Stimulated activated CD8-positive, alpha-beta memory T cell treated with anti-CD3 and anti-CD28 coated beads, Interleukin-4, amount 100 ng/mL, for 4 hours (primary cell): ENCODE measurements at regions not wholly inside any gene's neighbourhood (a gene's known extent, or its start where the extent isn't known, plus 50 kb on each side); places are given as distances from the start of the nearest gene placed in this dataset.
"Not testable (repeated sequence)": the region's sequence is repeated elsewhere in the genome, so short reads cannot be mapped to it uniquely, and the experiment has no call there.

Experiments
- DNase-seq, 2 donors: peaks; one replicate each; pipeline ENCODE4 v3.0.0-alpha.2; 2020; ENCODE audit warnings: low read depth in 2 of 2, low spot score in 1 of 2

- no peak for DNase-seq
These were observed 90.4 kb upstream of the RBMS1 start for GRCh38 chr2:160583813-160584537.

DNA sequence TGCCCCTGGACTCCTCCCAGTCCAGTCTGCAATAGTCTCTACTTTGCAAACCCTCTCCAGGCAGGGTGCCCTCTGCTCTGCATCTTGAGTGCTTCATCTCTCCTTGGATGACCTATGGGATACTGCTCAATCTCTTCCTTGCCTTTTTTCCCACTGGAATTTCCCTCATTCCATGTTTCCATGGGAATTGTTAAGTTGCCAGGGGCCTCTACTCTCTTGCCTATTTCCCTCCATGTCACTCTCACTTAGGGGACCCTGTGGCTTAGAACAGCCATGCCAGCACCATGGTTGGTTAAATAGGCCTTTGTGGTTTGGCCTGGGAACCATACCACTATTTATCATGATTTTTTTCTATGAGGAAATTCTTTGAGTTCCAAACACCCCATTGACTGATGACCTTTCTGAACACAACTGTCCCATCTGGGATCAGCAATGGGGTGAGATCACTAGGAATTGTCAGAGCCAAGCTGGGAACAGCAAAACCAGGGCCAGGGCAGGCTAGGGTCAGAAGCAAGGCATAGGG lies 91.4 kb upstream of the RBMS1 start:
- no peak for DNase-seq

DNA sequence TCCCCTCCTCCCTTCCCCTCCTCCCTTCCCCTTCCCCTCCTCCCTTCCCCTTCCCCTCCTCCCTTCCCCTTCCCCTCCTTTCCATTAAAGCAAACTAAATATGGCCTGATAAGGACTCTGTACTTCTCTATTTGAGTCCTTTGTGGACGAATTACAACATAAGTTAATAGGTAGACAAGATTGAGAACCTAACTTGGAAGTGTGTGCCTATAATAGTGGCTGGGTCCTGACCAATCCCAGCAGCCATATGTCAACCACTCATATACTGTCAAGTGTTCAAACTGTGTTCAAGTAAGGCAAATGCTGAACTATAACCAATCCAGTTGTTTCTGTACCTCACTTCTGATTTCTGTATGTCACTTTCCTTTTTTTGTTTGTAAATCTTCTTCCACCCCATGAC lies 97.1 kb upstream of the RBMS1 start:
- no peak for DNase-seq

DNA sequence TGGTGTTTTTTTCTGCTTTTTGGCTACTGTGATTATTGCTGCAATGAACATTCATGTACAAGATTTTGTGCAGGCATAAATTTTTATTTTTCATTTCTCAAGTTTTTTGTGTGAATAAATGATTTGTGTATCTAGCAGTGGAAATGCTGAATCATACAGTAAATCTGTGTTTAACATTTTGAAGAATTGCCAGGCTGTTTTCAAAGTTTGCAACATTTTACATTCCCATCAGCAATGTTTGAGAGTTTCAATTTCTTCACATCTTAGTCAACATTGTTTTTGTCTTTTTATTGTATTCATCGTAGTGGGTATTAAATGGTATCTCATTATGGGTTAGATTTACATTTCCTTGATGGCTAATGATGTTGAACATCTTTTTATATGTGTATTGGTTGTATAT lies 98.8 kb upstream of the RBMS1 start:
- no peak for DNase-seq

GRCh38 chr2:160592993-160593392 lies 99.4 kb upstream of the RBMS1 start:
- no peak for DNase-seq

DNA sequence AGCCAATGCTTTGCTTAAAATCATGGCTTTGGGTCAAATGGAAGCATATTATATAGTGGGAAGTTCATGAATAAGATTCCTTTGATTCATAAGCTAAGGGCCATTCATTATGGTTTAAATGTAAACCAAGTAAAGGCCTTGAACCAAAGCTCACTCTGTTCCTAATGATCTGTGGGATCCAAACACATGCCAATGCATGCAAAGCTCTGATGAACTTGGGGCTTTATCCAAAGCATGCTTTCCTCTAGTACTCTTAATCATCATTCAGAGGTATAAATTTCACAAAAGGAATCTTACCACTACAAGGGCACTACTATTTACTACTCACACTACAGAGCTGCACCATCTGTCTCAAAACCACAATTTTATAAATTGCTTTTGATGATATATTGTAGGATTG lies 102.8 kb upstream of the RBMS1 start:
- no peak for DNase-seq

DNA sequence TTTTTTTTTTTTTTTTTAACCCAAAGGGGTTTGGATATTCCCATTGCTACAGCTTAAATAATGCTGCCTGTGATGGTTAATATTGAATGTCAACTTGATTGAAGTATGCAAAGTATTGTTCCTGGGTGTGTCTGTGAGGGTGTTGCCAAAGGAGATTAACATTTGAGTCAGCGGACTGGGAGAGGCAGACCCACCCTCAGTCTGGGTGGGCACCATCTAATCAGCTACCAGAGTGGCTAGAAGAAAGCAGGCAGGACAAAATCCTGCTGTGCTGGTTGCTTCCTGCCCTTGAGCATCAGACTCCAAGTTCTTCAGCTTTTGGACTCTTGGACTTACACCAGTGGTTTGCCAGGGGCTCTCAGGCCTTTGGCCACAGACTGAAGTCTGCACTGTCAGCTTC lies 106.8 kb upstream of the RBMS1 start:
- not testable (repeated sequence) for DNase-seq

GRCh38 chr2:160602073-160602472 lies 108.5 kb upstream of the RBMS1 start:
- no peak for DNase-seq

GRCh38 chr2:160603771-160604510 lies 110.3 kb upstream of the RBMS1 start:
- DNase-seq: no peak

- DNase-seq: no peak
These were observed 112.7 kb upstream of the RBMS1 start for GRCh38 chr2:160606341-160606740.

- DNase-seq: no peak
These were observed 115.0 kb upstream of the RBMS1 start for GRCh38 chr2:160608599-160608998.

GRCh38 chr2:160609346-160609745 lies 115.7 kb upstream of the RBMS1 start:
- no peak for DNase-seq

GRCh38 chr2:160610041-160610440 lies 116.4 kb upstream of the RBMS1 start:
- no peak for DNase-seq

GRCh38 chr2:160612266-160612856 lies 118.8 kb upstream of the RBMS1 start:
- DNase-seq: no peak

DNA sequence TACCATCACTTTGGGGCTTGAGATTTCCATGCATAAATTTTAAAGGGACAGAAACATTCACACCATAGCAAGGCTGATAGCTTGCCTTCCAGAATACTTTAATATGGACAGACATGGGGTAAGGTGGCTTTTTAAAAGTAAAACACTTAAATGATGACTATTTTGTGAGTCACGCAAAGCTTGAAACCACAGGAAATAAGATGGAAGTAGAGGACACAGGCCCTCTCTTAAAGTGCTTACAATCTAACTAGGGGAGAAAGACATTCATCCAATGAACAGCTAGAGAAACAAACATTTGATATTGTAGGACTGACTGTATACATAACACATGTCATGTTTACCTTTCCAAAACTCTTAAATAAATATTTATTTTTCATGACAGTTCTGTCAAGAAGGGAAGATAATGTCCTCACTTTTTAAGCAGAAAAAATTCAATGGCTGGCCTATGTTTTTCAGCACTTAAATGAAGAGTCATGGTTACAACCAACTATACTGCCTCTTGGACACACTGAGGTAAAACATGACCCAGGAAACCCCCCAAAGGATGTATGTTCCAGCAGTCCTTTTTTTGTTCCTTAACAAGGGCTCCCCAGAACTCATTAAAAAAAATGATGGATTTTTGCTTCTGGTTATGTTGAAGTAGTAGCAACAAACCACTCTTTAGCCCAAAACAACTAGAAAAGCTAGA lies 120.0 kb upstream of the RBMS1 start:
- DNase-seq: no peak

DNA sequence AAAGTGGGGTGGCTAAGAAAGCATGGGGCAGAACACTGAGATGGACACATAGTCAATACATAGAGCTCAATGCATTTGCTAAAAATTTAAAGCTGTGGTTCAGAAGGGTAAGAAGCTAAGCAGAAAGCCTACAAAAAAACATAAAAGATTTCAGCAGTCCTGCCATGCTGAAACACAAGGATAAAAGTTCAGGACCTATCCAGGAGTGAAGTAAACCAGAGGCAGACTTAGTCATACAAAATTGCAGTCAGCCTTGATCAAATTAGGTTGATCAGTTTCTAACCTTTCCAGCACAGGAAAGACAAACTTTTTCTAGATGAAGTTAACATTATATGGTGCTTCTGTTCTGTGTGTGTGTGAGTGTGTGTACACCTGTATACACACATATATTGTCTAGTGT lies 120.8 kb upstream of the RBMS1 start:
- no peak for DNase-seq

DNA sequence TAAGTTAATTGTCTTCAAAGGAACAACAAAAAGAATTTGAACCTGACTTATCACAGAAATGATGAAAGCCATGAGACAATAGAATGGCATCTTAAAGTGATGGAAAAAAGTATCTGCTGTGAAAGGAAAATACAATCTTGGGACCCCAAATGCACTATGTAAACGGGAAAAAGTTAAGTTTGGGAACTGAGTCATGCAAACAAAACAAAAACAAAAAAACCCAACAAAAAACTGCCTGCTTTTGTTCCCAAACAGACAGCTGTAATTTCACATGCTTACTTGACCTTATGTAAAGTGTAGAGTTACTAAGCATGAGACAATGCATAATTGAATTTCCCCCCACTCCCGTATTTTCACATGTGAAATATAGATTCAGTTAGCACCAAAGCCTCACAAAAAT lies 122.1 kb upstream of the RBMS1 start:
- DNase-seq: no peak

- DNase-seq: no peak
These were observed 122.5 kb upstream of the RBMS1 start for GRCh38 chr2:160616149-160616548.

DNA sequence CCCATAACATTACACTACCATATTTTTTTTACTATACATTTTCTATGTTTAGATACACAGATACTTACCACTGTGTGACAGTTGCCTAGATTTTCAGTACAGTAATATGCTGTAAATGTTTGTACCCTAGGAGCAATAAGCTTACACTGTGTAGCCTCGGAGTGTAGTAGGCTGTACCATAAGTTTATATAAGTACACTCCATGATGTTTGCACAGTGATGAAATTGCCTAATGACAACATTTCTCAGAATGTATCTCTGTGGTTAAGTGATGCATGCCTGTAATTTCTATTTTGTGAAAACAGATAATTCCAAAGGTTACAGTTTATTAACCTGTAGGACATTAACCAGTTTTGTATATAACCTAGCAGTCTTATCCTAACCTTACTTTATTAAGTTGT lies 128.1 kb upstream of the RBMS1 start:
- no peak for DNase-seq

DNA sequence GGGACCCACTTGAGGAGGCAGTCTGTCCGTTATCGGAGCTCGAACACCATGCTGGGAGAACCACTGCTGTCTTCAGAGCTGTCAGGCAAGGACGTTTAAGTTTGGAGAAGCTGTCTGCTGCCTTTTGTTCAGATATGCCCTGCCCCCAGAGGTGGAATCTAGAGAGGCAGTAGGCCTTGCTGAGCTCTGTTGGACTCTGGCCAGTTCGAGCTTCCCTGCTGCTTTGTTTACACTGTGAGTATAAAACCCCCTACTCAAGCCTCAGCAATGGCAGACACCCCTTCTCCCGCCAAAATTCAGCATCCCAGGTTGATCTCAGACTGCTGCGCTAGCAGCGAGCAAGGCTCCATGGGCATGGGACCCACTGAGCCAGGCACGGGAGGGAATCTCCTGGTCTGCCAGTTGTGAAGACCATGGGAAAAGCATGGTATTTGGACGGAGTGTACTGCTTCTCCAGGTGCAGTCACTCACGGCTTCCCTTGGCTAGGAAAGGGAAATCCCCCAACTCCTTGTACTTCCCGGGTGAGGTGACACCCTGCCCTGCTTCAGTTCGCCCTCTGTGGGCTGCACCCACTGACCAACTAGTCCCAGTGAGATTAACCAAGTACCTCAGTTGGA lies 134.5 kb upstream of the RBMS1 start:
- DNase-seq: not testable (repeated sequence)

DNA sequence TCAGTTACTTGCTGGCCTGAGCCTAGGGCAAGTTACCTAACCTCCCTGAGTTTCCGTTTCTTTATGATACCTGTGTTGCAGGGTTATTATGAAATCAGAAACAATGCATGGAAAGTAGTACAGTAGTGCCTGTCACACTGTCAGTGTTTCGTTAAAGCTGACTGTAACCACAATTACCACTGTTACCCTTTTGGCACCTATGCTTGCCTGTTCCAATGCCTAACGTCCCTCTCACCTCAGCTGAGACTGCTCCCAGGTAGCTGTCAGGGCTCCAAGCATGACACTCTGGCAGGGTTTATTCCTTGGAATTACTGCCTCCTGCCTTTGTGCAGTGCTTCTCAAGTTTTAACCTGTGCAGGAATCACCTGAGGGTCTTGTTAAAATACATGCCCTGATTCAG lies 135.2 kb upstream of the RBMS1 start:
- no peak for DNase-seq
